Activated CD4-positive, alpha-beta T cell treated with anti-CD3 and anti-CD28 coated beads, Interleukin-2, Interleukin-4, amounts not matched to agents 100 ng/mL and 50 ng/mL, durations not matched to agents 16 hours and 8 hours (primary cell): ENCODE measurements at regions not wholly inside any gene's neighbourhood (a gene's known extent, or its start where the extent isn't known, plus 50 kb on each side); places are given as distances from the start of the nearest gene placed in this dataset.
A peak's percentile ranks its signal among the peaks of the same experiment; 100 is the strongest.

Experiments
- DNase-seq: peaks from one replicate; pipeline ENCODE4 v3.0.0-alpha.2; 2020; ENCODE audit warnings: low spot score

GRCh38 chr10:88110822-88111221 is 247.4 kb downstream of the PTEN start:
- no peak for DNase-seq

GRCh38 chr10:88111294-88111693 is 247.9 kb downstream of the PTEN start:
- DNase-seq = no peak

GRCh38 chr10:88113232-88113631 is 249.8 kb downstream of the PTEN start:
- DNase-seq = no peak

- no peak for DNase-seq
Measured at GRCh38 chr10:88113657-88114272, 250.3 kb downstream of the PTEN start.

- no peak for DNase-seq
Measured at GRCh38 chr10:88114368-88114767, 250.9 kb downstream of the PTEN start.

- no peak for DNase-seq
Measured at GRCh38 chr10:88115407-88115806, 252.0 kb downstream of the PTEN start.

- DNase-seq = no peak
Measured at GRCh38 chr10:88115968-88116367, 252.5 kb downstream of the PTEN start.

- no peak for DNase-seq
Measured at GRCh38 chr10:88116481-88116880, 253.1 kb downstream of the PTEN start.

- peak; percentile 57 for DNase-seq
Measured at GRCh38 chr10:88116971-88117626, 253.7 kb downstream of the PTEN start.

- DNase-seq = no peak
Measured at GRCh38 chr10:88117869-88118632, 254.6 kb downstream of the PTEN start.

- DNase-seq = no peak
Measured at GRCh38 chr10:88118729-88119128, 255.3 kb downstream of the PTEN start.

GRCh38 chr10:88119160-88119559 is 255.7 kb downstream of the PTEN start:
- DNase-seq = no peak

GRCh38 chr10:88120075-88120474 is 256.6 kb downstream of the PTEN start:
- DNase-seq = no peak

- DNase-seq = no peak
Measured at GRCh38 chr10:88120599-88121333, 257.3 kb downstream of the PTEN start.

GRCh38 chr10:88121361-88121760 is 257.9 kb downstream of the PTEN start:
- no peak for DNase-seq

GRCh38 chr10:88122145-88122544 is 258.7 kb downstream of the PTEN start:
- no peak for DNase-seq

GRCh38 chr10:88122576-88122975 is 259.2 kb downstream of the PTEN start:
- no peak for DNase-seq

- DNase-seq = no peak
Measured at GRCh38 chr10:88125766-88126165, 262.3 kb downstream of the PTEN start.

GRCh38 chr10:88126699-88127098 is 263.3 kb downstream of the PTEN start:
- DNase-seq = no peak

GRCh38 chr10:88127269-88127668 is 263.8 kb downstream of the PTEN start:
- DNase-seq = no peak

- DNase-seq = no peak
Measured at GRCh38 chr10:88127766-88128165, 264.3 kb downstream of the PTEN start.

GRCh38 chr10:88129013-88129412 is 265.6 kb downstream of the PTEN start:
- no peak for DNase-seq

GRCh38 chr10:88130912-88131311 is 267.5 kb downstream of the PTEN start:
- no peak for DNase-seq
